Kidney (tissue), 13 donors: ENCODE measurements at regions not wholly inside any gene's neighbourhood (a gene's known extent, or its start where the extent isn't known, plus 50 kb on each side); places are given as distances from the start of the nearest gene placed in this dataset.

Experiments used
- DNase-seq, 5 donors: peaks; one replicate each; pipeline ENCODE4 v3.0.0-alpha.2; 2013 to 2020
- FAIRE-seq: peaks from 2 replicates; lab custom pipeline; 2012; peaks lifted over from hg19 to GRCh38; lab: Jason Lieb, UNC
- H3K27ac ChIP-seq, 2 donors: one replicate each; pipeline ENCODE4 v1.7.0; 2013; ENCODE audit warnings: low read depth in 2 of 2, low read length in 2 of 2, inconsistent platforms in 1 of 2
- H3K27me3 ChIP-seq: one replicate; pipeline ENCODE4 v1.7.1; 2013; ENCODE audit warnings: low read length, inconsistent platforms; ENCODE audit not compliant: control insufficient read depth, insufficient read depth
- H3K36me3 ChIP-seq, 3 donors: one replicate each; pipeline versions ENCODE4 v1.7.0 to v1.7.1; 2013; ENCODE audit warnings: low read length in 3 of 3, control low read depth in 1 of 3, inconsistent platforms in 1 of 3; ENCODE audit not compliant: insufficient read depth in 3 of 3, control insufficient read depth in 2 of 3
- H3K4me1 ChIP-seq, 3 donors: one replicate each; pipeline versions ENCODE4 v1.7.0 to v1.7.1; 2013; ENCODE audit warnings: low read length in 3 of 3, inconsistent platforms in 1 of 3, low read depth in 1 of 3; ENCODE audit not compliant: control insufficient read depth in 2 of 3, insufficient read depth in 2 of 3
- H3K4me3 ChIP-seq, 3 donors: one replicate each; pipeline versions ENCODE4 v1.7.0 to v1.8.1; 2013; ENCODE audit warnings: low read length in 3 of 3, control low read depth in 1 of 3, inconsistent platforms in 1 of 3
- H3K9ac ChIP-seq, 3 donors: one replicate each; pipeline versions ENCODE4 v1.7.0 to v1.7.1; 2013; ENCODE audit warnings: low read length in 3 of 3, control low read depth in 1 of 3, inconsistent platforms in 1 of 3
- H3K9me3 ChIP-seq, 3 donors: one replicate each; pipeline versions ENCODE4 v1.7.0 to v1.7.1; 2013; ENCODE audit warnings: low read length in 3 of 3, control low read depth in 1 of 3, inconsistent platforms in 1 of 3; ENCODE audit not compliant: control insufficient read depth in 2 of 3, insufficient read depth in 1 of 3
- intact Hi-C: fragments of 100-400 bp; cut with DNase I; formaldehyde crosslinking; loops from one replicate; pipeline ENCODE4 v1.11.1; 2022
- TF ChIP-seq, protein P1 (sequence below): IDR thresholded peaks from 3 replicates; pipeline ENCODE4 v1.5.1; 2012; ENCODE audit warnings: mild to moderate bottlenecking, moderate library complexity, borderline replicate concordance; ENCODE audit not compliant: insufficient read depth; ENCODE audit errors: extremely low read depth
- donor health status: control.
- donor health status: control.
- donor health status: control.
- donor health status: control.
- donor health status: control.
- donor health status: DM: yes; HTN: yes; CAD: no.
- donor health status: Normal renal cell carcinoma (clear cell type).

- intact Hi-C loops: no loop called here
- H3K9me3 ChIP-seq: peaks cover 0 to 2% (median 0%) of the 10 kb centered on the region in 3 donors
- no peak overlapping the region for H3K4me3 ChIP-seq
- no peak overlapping the region for H3K27ac ChIP-seq
- DNase-seq (no peak), FAIRE-seq (no peak)
- TF ChIP-seq, protein P1, sequence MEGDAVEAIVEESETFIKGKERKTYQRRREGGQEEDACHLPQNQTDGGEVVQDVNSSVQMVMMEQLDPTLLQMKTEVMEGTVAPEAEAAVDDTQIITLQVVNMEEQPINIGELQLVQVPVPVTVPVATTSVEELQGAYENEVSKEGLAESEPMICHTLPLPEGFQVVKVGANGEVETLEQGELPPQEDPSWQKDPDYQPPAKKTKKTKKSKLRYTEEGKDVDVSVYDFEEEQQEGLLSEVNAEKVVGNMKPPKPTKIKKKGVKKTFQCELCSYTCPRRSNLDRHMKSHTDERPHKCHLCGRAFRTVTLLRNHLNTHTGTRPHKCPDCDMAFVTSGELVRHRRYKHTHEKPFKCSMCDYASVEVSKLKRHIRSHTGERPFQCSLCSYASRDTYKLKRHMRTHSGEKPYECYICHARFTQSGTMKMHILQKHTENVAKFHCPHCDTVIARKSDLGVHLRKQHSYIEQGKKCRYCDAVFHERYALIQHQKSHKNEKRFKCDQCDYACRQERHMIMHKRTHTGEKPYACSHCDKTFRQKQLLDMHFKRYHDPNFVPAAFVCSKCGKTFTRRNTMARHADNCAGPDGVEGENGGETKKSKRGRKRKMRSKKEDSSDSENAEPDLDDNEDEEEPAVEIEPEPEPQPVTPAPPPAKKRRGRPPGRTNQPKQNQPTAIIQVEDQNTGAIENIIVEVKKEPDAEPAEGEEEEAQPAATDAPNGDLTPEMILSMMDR: no peak
- no peaks in the 10 kb centered on the region for H3K27me3 ChIP-seq
- H3K4me1 ChIP-seq: no peaks in the 10 kb centered on the region
- no peak overlapping the region for H3K9ac ChIP-seq
- no peaks in the 10 kb centered on the region for H3K36me3 ChIP-seq
Observed at GRCh38 chr9:1738511-1739100, 276.5 kb upstream of the SMARCA2 start.

GRCh38 chr9:1743121-1743960 is 271.8 kb upstream of the SMARCA2 start:
- no peaks in the 10 kb centered on the region for H3K4me1 ChIP-seq
- no peaks in the 10 kb centered on the region for H3K27me3 ChIP-seq
- H3K27ac ChIP-seq: no peak overlapping the region
- TF ChIP-seq, protein P1: no peak
- FAIRE-seq (no peak), DNase-seq (no peak)
- no peak overlapping the region for H3K4me3 ChIP-seq
- no peak overlapping the region for H3K9ac ChIP-seq
- peaks cover 0 to 2% (median 0%) of the 10 kb centered on the region in 3 donors for H3K9me3 ChIP-seq
- H3K36me3 ChIP-seq: no peaks in the 10 kb centered on the region
- intact Hi-C loops: no loop called here

DNA sequence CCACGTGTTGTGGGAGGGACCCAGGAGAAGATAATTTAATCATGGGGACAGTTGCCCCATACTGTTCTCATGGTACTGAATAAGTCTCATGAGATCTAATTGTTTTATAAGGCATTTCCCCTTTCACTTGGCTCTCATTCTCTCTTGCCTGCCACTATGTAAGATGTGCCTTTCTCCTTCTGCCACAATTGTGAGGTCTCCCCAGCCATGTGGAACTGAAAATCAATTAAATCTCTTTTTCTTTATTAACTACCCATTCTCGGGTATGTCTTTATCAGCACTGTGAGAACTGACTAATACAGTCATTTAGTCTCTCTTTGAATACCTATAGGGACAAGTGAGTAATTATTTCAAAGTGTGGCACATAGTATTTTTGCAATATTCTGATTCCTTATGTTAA is 269.2 kb upstream of the SMARCA2 start:
- Histone ChIP-seq H3K4me1 (no peaks in the 10 kb centered on the region), H3K9ac (no peak overlapping the region), H3K9me3 (peaks cover 0 to 2% (median 0%) of the 10 kb centered on the region in 3 donors), H3K27me3 (no peaks in the 10 kb centered on the region), H3K4me3 (no peak overlapping the region), H3K27ac (no peak overlapping the region), H3K36me3 (no peaks in the 10 kb centered on the region)
- DNase-seq (no peak), FAIRE-seq (no peak)
- intact Hi-C loops: no loop called here
- TF ChIP-seq, protein P1: no peak
